Fibroblast of lung (primary cell): ENCODE measurements at regions not wholly inside any gene's neighbourhood (a gene's known extent, or its start where the extent isn't known, plus 50 kb on each side); places are given as distances from the start of the nearest gene placed in this dataset.
A peak's percentile ranks its signal among the peaks of the same experiment; 100 is the strongest.

Source experiments
- DNase-seq, 2 donors: peaks; one replicate each; pipeline versions ENCODE4 v3.0.0 to v3.0.0-alpha.2; 2010; ENCODE audit warnings: low read depth in 2 of 2
- H2AFZ ChIP-seq: 2 replicates; pipeline ENCODE4 v1.5.1; 2012; ENCODE audit warnings: low read length, control low read depth, inconsistent platforms
- H3K27ac ChIP-seq: 2 replicates; pipeline ENCODE4 v1.5.1; 2011; ENCODE audit warnings: low read length, control low read depth; ENCODE audit not compliant: insufficient read depth
- H3K27me3 ChIP-seq: 2 replicates; pipeline ENCODE4 v1.5.1; 2011; ENCODE audit warnings: mild to moderate bottlenecking, low read length; ENCODE audit not compliant: control insufficient read depth, insufficient read depth
- H3K36me3 ChIP-seq: 2 replicates; pipeline ENCODE4 v1.5.1; 2011; ENCODE audit warnings: low read length; ENCODE audit not compliant: control insufficient read depth, insufficient read depth
- H3K4me1 ChIP-seq: 2 replicates; pipeline ENCODE4 v1.5.1; 2011; ENCODE audit warnings: low read length; ENCODE audit not compliant: control insufficient read depth, insufficient read depth; ENCODE audit errors: extremely low read depth
- H3K4me2 ChIP-seq: 2 replicates; pipeline ENCODE4 v1.5.1; 2011; ENCODE audit warnings: low read length, control low read depth; ENCODE audit not compliant: insufficient read depth; ENCODE audit errors: extremely low read depth
- H3K4me3 ChIP-seq, 4 experiments: fragments of 200-600 bp in 1 of 4; sonication (generic) in 1 of 4; replicated peaks in 1 of 4; 2 replicates each; pipeline ENCODE4 v1.5.1; 2011 to 2016; ENCODE audit warnings: low read length in 4 of 4, low read depth in 3 of 4, mild to moderate bottlenecking in 3 of 4, control low read depth in 2 of 4, inconsistent platforms in 1 of 4, mixed read lengths in 1 of 4; ENCODE audit not compliant: insufficient read depth in 1 of 4; ENCODE audit errors: control extremely low read depth in 1 of 4
- H3K79me2 ChIP-seq: 2 replicates; pipeline ENCODE4 v1.5.1; 2012; ENCODE audit warnings: mild to moderate bottlenecking, low read length, inconsistent platforms; ENCODE audit not compliant: control insufficient read depth, insufficient read depth
- H3K9ac ChIP-seq: 2 replicates; pipeline ENCODE4 v1.5.1; 2011; ENCODE audit warnings: mild to moderate bottlenecking, low read length, control low read depth; ENCODE audit not compliant: insufficient read depth
- H3K9me3 ChIP-seq: 2 replicates; pipeline ENCODE4 v1.5.1; 2012; ENCODE audit warnings: low read depth, low read length; ENCODE audit not compliant: control insufficient read depth, insufficient read depth
- H4K20me1 ChIP-seq: 2 replicates; pipeline ENCODE4 v1.5.1; 2011; ENCODE audit warnings: low read length; ENCODE audit not compliant: control insufficient read depth, insufficient read depth; ENCODE audit errors: extremely low read depth
- EZH2 ChIP-seq: IDR thresholded peaks from 2 replicates; pipeline ENCODE4 v1.5.1; 2012; ENCODE audit warnings: low read length, control low read depth, mild to moderate bottlenecking; ENCODE audit errors: missing control alignments
- TF ChIP-seq, protein P1 (sequence below), 2 donors: IDR thresholded peaks in 1 of 2; conservative IDR thresholded peaks in 1 of 2; 1 replicate in 1 of 2; 2 replicates in 1 of 2; pipeline ENCODE4 v1.5.1; 2011 to 2012; ENCODE audit warnings: low read length in 2 of 2, control low read depth in 1 of 2, inconsistent platforms in 1 of 2, low read depth in 1 of 2, mild to moderate bottlenecking in 1 of 2

DNA sequence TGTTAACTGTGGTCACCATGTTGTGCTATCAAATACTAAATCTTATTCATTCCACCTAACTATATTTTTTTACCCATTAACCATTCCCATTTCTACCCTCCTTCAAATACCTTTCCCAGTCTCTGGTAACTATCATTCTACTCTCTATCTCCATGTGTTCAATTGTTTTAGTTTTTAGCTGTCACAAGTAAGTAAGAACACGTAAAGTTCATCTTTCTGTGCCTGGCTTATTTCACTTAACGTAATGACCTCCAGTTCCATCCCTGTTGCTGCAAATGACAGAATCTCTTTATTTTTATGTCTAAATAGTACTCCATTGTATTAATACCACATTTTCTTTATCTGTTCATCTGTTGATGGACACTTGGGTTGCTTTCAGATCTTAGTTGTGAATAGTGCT lies 485.1 kb upstream of the CD180 start:
- H3K27ac ChIP-seq: no peak overlapping the region
- H3K4me2 ChIP-seq: no peak overlapping the region
- no peaks in the 10 kb centered on the region for H4K20me1 ChIP-seq
- no peaks in the 10 kb centered on the region for H3K36me3 ChIP-seq
- DNase-seq: no peak
- no peak overlapping the region for H2AFZ ChIP-seq
- TF ChIP-seq EZH2: no peak
- TF ChIP-seq, protein P1, sequence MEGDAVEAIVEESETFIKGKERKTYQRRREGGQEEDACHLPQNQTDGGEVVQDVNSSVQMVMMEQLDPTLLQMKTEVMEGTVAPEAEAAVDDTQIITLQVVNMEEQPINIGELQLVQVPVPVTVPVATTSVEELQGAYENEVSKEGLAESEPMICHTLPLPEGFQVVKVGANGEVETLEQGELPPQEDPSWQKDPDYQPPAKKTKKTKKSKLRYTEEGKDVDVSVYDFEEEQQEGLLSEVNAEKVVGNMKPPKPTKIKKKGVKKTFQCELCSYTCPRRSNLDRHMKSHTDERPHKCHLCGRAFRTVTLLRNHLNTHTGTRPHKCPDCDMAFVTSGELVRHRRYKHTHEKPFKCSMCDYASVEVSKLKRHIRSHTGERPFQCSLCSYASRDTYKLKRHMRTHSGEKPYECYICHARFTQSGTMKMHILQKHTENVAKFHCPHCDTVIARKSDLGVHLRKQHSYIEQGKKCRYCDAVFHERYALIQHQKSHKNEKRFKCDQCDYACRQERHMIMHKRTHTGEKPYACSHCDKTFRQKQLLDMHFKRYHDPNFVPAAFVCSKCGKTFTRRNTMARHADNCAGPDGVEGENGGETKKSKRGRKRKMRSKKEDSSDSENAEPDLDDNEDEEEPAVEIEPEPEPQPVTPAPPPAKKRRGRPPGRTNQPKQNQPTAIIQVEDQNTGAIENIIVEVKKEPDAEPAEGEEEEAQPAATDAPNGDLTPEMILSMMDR (conservative IDR thresholded peaks at IDR 0.05 in 1 of 2, IDR thresholded peaks at IDR 0.05 in 1 of 2; ENCODE audit: low read depth in 1 of 2, low read length in 2 of 2): no peak
- no peaks in the 10 kb centered on the region for H3K27me3 ChIP-seq
- H3K9me3 ChIP-seq: no peaks in the 10 kb centered on the region
- H3K9ac ChIP-seq: no peak overlapping the region
- H3K4me3 ChIP-seq: no peak overlapping the region
- H3K4me1 ChIP-seq: no peaks in the 10 kb centered on the region
- no peaks in the 10 kb centered on the region for H3K79me2 ChIP-seq

- Histone ChIP-seq H3K36me3 (no peaks in the 10 kb centered on the region), H3K27ac (no peak overlapping the region), H3K79me2 (no peaks in the 10 kb centered on the region), H4K20me1 (no peaks in the 10 kb centered on the region), H3K4me2 (no peak overlapping the region), H3K4me1 (no peaks in the 10 kb centered on the region), H3K9ac (no peak overlapping the region), H3K27me3 (no peaks in the 10 kb centered on the region), H3K4me3 (no peak overlapping the region), H2AFZ (no peak overlapping the region), H3K9me3 (no peaks in the 10 kb centered on the region)
- peak in 1 of 2 donors; percentile 5 for DNase-seq
- TF ChIP-seq, protein P1 (conservative IDR thresholded peaks at IDR 0.05 in 1 of 2, IDR thresholded peaks at IDR 0.05 in 1 of 2; ENCODE audit: low read depth in 1 of 2, low read length in 2 of 2): no peak
- TF ChIP-seq EZH2: no peak
Observed at GRCh38 chr5:67680099-67680498, 483.5 kb upstream of the CD180 start.

GRCh38 chr5:67679184-67679841 lies 482.7 kb upstream of the CD180 start:
- Histone ChIP-seq H3K9ac (no peak overlapping the region), H3K79me2 (no peaks in the 10 kb centered on the region), H3K27ac (no peak overlapping the region), H3K4me1 (no peaks in the 10 kb centered on the region), H3K36me3 (no peaks in the 10 kb centered on the region), H3K9me3 (no peaks in the 10 kb centered on the region), H3K4me3 (no peak overlapping the region), H2AFZ (no peak overlapping the region), H3K27me3 (no peaks in the 10 kb centered on the region), H4K20me1 (no peaks in the 10 kb centered on the region), H3K4me2 (no peak overlapping the region)
- TF ChIP-seq EZH2: no peak
- TF ChIP-seq, protein P1 (conservative IDR thresholded peaks at IDR 0.05 in 1 of 2, IDR thresholded peaks at IDR 0.05 in 1 of 2; ENCODE audit: low read depth in 1 of 2, low read length in 2 of 2): no peak
- DNase-seq: no peak
